ENCODE measurements at regions not wholly inside any gene's neighbourhood (a gene's known extent, or its start where the extent isn't known, plus 50 kb on each side); places are given as distances from the start of the nearest gene placed in this dataset.

- Histone ChIP-seq H2BK20ac (ENCODE audit: low read depth, low read length) (no peak overlapping the region), H3K4ac (ENCODE audit: low read depth, low read length) (no peak overlapping the region), H3K4me2 (ENCODE audit: low read depth, low read length) (no peak overlapping the region), H3K14ac (replicated peaks; ENCODE audit: low read depth, low read length) (no peak overlapping the region), H2AFZ (replicated peaks; ENCODE audit: low read length, poor library complexity) (no peak overlapping the region), H4K20me1 (ENCODE audit: insufficient read depth, low read length) (no peaks in the 10 kb centered on the region), H2BK120ac (ENCODE audit: low read depth, low read length) (no peak overlapping the region), H2BK15ac (ENCODE audit: low read depth, low read length) (no peak overlapping the region), H3K18ac (ENCODE audit: low read depth, low read length) (no peak overlapping the region), H3K79me1 (ENCODE audit: low read depth in 1 of 2, low read length in 2 of 2) (no peaks in the 10 kb centered on the region), H3K27ac (ENCODE audit: insufficient read depth, low read length) (no peak overlapping the region), H3K9me1 (ENCODE audit: insufficient read depth, low read length) (no peaks in the 10 kb centered on the region), H4K5ac (ENCODE audit: low read depth, low read length) (no peak overlapping the region), H3K4me1 (ENCODE audit: control insufficient read depth, insufficient read depth, low read length) (no peaks in the 10 kb centered on the region), H3K36me3 (ENCODE audit: control insufficient read depth, insufficient read depth, low read length) (no peaks in the 10 kb centered on the region), H3K4me3 (ENCODE audit: insufficient read depth, low read depth, low read length) (no peak overlapping the region), H3K9me3 (ENCODE audit: control insufficient read depth, insufficient read depth, low read length) (0 out of 2 replicates have a peak, but pooled peaks cover 2% of the 10 kb centered on the region), H2BK5ac (ENCODE audit: low read depth, low read length, poor library complexity, severe bottlenecking) (no peak overlapping the region), H3K27me3 (ENCODE audit: control insufficient read depth, insufficient read depth, low read length) (no peaks in the 10 kb centered on the region), H2AK5ac (ENCODE audit: low read depth, low read length) (no peak overlapping the region), H3K23ac (ENCODE audit: low read depth, low read length) (no peak overlapping the region), H2AK9ac (replicated peaks; ENCODE audit: low read depth, low read length, poor library complexity) (no peak overlapping the region), H4K91ac (ENCODE audit: insufficient read depth, low read depth, low read length) (no peak overlapping the region), H4K8ac (ENCODE audit: low read depth in 2 of 2, low read length in 2 of 2) (no peak overlapping the region), H3K56ac (ENCODE audit: extremely low read depth, insufficient read depth, low read length) (no peak overlapping the region), H3K9ac (ENCODE audit: low read depth, low read length) (no peak overlapping the region)
- dilution Hi-C loops (cut with HindIII; ENCODE audit: low sequenced_read_pairs, unreplicated experiment) = no loop called here
- ChIA-PET CTCF (no interaction called here), POLR2A (ENCODE audit: unreplicated experiment) (no interaction called here)
- DNase-seq (no peak), ATAC-seq (ENCODE audit: low read depth) (no peak)
- no CpG with 5 or more reads among the region's 3 CpGs for WGBS, 2 experiments (ENCODE audit: extremely low coverage in 2 of 2, insufficient read length in 1 of 2)
- in situ Hi-C loops (cut with MboI; ENCODE audit: low sequenced_read_pairs) = no loop called here
- intact Hi-C loops (cut with micrococcal nuclease) = no loop called here
- TF ChIP-seq CTCF (conservative IDR thresholded peaks at IDR 0.05; ENCODE audit: low read depth, low read length) = no peak
- no peak for TF ChIP-seq RFX5 (IDR thresholded peaks at IDR 0.05; ENCODE audit: low read depth, low read length)
- TF ChIP-seq POLR2A (IDR thresholded peaks at IDR 0.05; ENCODE audit: low read depth, low read length) = no peak
- no peak for TF ChIP-seq FOS (IDR thresholded peaks at IDR 0.05; ENCODE audit: low read depth, low read length)
- no peak for TF ChIP-seq MXI1 (IDR thresholded peaks at IDR 0.05; ENCODE audit: borderline replicate concordance, low read depth, low read length)
- no peak for TF ChIP-seq BHLHE40 (IDR thresholded peaks at IDR 0.05; ENCODE audit: low read depth, low read length)
- TF ChIP-seq ELK1 (IDR thresholded peaks at IDR 0.05; ENCODE audit: borderline replicate concordance, low read depth, low read length) = no peak
- TF ChIP-seq MAFK (IDR thresholded peaks at IDR 0.05; ENCODE audit: low read depth, low read length) = no peak
- no peak for TF ChIP-seq RAD21 (IDR thresholded peaks at IDR 0.05; ENCODE audit: low read length)
- TF ChIP-seq USF2 (IDR thresholded peaks at IDR 0.05; ENCODE audit: low read depth, low read length) = no peak
- TF ChIP-seq SMC3 (IDR thresholded peaks at IDR 0.05; ENCODE audit: low read depth, low read length) = no peak
- TF ChIP-seq CEBPB (IDR thresholded peaks at IDR 0.05; ENCODE audit: low read depth, low read length) = no peak
- no peak for TF ChIP-seq CHD1 (IDR thresholded peaks at IDR 0.05; ENCODE audit: low read depth, low read length)
- no peak for TF ChIP-seq RCOR1 (IDR thresholded peaks at IDR 0.05; ENCODE audit: insufficient replicate concordance, low read length)
- no TSS peak for BruUV-seq (replicated peaks)
Observed at GRCh38 chr6:153411070-153411648, 280.1 kb upstream of the RGS17 start.
